H1 (cell line): ENCODE measurements at regions not wholly inside any gene's neighbourhood (a gene's known extent, or its start where the extent isn't known, plus 50 kb on each side); places are given as distances from the start of the nearest gene placed in this dataset.

Experiments used
- CTCF ChIA-PET: fragments of 300-600 bp; sonication (Branson Sonifier 250); formaldehyde crosslinking; loops from one replicate; lab custom pipeline; 2021; ENCODE audit not compliant: partially characterized antibody; lab: Charles Lee
- POLR2A ChIA-PET: fragments of 300-600 bp; sonication (Branson Sonifier 250); formaldehyde crosslinking; loops from one replicate; lab custom pipeline; 2021; ENCODE audit warnings: inconsistent platforms; ENCODE audit not compliant: partially characterized antibody; lab: Charles Lee
- DNase-seq, 2 experiments: peaks; one replicate each; pipeline versions ENCODE4 v3.0.0 to v3.0.0-alpha.2; 2010 to 2022; ENCODE audit warnings: low spot score in 2 of 2, low read depth in 1 of 2, mixed read lengths in 1 of 2
- FAIRE-seq: peaks from 2 replicates; lab custom pipeline; 2011; peaks lifted over from hg19 to GRCh38; lab: Jason Lieb, UNC
- H2AFZ ChIP-seq: 2 replicates; pipeline ENCODE4 v1.8.1; 2012; ENCODE audit warnings: low read length, inconsistent platforms
- H2AK5ac ChIP-seq: 2 replicates; pipeline ENCODE4 v1.6.1; 2013; ENCODE audit warnings: low read depth, low read length
- H2BK120ac ChIP-seq: replicated peaks from 2 replicates; pipeline ENCODE3; 2013; ENCODE audit warnings: low read depth, low read length, inconsistent platforms
- H2BK12ac ChIP-seq: 2 replicates; pipeline ENCODE4 v1.6.1; 2013; ENCODE audit warnings: low read depth, low read length
- H2BK15ac ChIP-seq: 2 replicates; pipeline ENCODE4 v1.6.1; 2013; ENCODE audit warnings: low read length
- H2BK20ac ChIP-seq: 2 replicates; pipeline ENCODE4 v1.6.1; 2013; ENCODE audit warnings: low read length
- H2BK5ac ChIP-seq: 2 replicates; pipeline ENCODE4 v1.6.1; 2013; ENCODE audit warnings: low read depth, low read length
- H3K14ac ChIP-seq: 2 replicates; pipeline ENCODE4 v1.6.1; 2013; ENCODE audit warnings: inconsistent platforms; ENCODE audit not compliant: insufficient read length
- H3K18ac ChIP-seq: 2 replicates; pipeline ENCODE4 v1.6.1; 2013; ENCODE audit warnings: low read length; ENCODE audit errors: extremely low read depth
- H3K23ac ChIP-seq: 2 replicates; pipeline ENCODE4 v1.6.1; 2013; ENCODE audit warnings: inconsistent platforms; ENCODE audit not compliant: insufficient read length
- H3K23me2 ChIP-seq: 2 replicates; pipeline ENCODE4 v1.6.1; 2013; ENCODE audit warnings: low read depth, low read length
- H3K27ac ChIP-seq: 2 replicates; pipeline ENCODE4 v1.6.1; 2011; ENCODE audit warnings: low read depth, low read length, inconsistent platforms
- H3K27me3 ChIP-seq, 4 experiments: replicated peaks in 1 of 4; 1 replicate in 1 of 4; 2 replicates in 3 of 4; pipeline versions ENCODE4 v1.6.1 to v1.8.1; 2011 to 2013; ENCODE audit warnings: low read length in 3 of 4, mild to moderate bottlenecking in 3 of 4, inconsistent platforms in 2 of 4, mixed read lengths in 2 of 4, moderate library complexity in 1 of 4; ENCODE audit not compliant: control insufficient read depth in 3 of 4, insufficient read depth in 3 of 4; ENCODE audit errors: extremely low read depth in 1 of 4
- H3K36me3 ChIP-seq, 4 experiments: 2 replicates each; pipeline versions ENCODE4 v1.6.1 to v1.8.1; 2011 to 2013; ENCODE audit warnings: mild to moderate bottlenecking in 4 of 4, low read length in 3 of 4, moderate library complexity in 2 of 4, control low read depth in 1 of 4, inconsistent platforms in 1 of 4; ENCODE audit not compliant: insufficient read depth in 4 of 4, control insufficient read depth in 2 of 4
- H3K4ac ChIP-seq: replicated peaks from 2 replicates; pipeline ENCODE3; 2013; ENCODE audit warnings: low read length, low read depth, mixed read lengths, inconsistent platforms; ENCODE audit not compliant: insufficient read length
- H3K4me1 ChIP-seq, 4 experiments: replicated peaks in 1 of 4; 1 replicate in 1 of 4; 2 replicates in 3 of 4; pipeline versions ENCODE4 v1.6.1 to v1.8.1; 2011 to 2013; ENCODE audit warnings: low read length in 3 of 4, inconsistent platforms in 2 of 4, mixed read lengths in 1 of 4; ENCODE audit not compliant: insufficient read depth in 4 of 4, control insufficient read depth in 3 of 4
- H3K4me2 ChIP-seq, 2 experiments: 2 replicates each; pipeline versions ENCODE4 v1.6.1 to v1.8.1; 2011 to 2013; ENCODE audit warnings: low read depth in 2 of 2, low read length in 2 of 2, control low read depth in 1 of 2, inconsistent platforms in 1 of 2, mild to moderate bottlenecking in 1 of 2; ENCODE audit not compliant: insufficient read depth in 1 of 2
- H3K4me3 ChIP-seq, 4 experiments: fragments of 200-600, 300-600 bp in 1 of 4; sonication (generic), shearing (Covaris generic), sonication (Bioruptor Twin) in 1 of 4; 2 replicates each; pipeline versions ENCODE4 v1.5.1 to v1.8.1; 2011 to 2016; ENCODE audit warnings: low read length in 4 of 4, low read depth in 3 of 4, control low read depth in 2 of 4, inconsistent platforms in 2 of 4, mild to moderate bottlenecking in 2 of 4, mixed read lengths in 1 of 4, moderate library complexity in 1 of 4; ENCODE audit not compliant: insufficient read depth in 2 of 4; ENCODE audit errors: extremely low read depth in 1 of 4
- H3K56ac ChIP-seq: replicated peaks from 2 replicates; pipeline ENCODE3; 2013; ENCODE audit warnings: low read depth, mild to moderate bottlenecking, mixed read lengths, low read length, inconsistent platforms; ENCODE audit not compliant: insufficient read length
- H3K79me1 ChIP-seq: 2 replicates; pipeline ENCODE4 v1.6.1; 2013; ENCODE audit warnings: low read depth, low read length, control low read depth
- H3K79me2 ChIP-seq, 2 experiments: 2 replicates each; pipeline versions ENCODE4 v1.6.1 to v1.8.1; 2012 to 2013; ENCODE audit warnings: low read length in 2 of 2, mild to moderate bottlenecking in 2 of 2, inconsistent platforms in 1 of 2; ENCODE audit not compliant: insufficient read depth in 2 of 2, control insufficient read depth in 1 of 2
- H3K9ac ChIP-seq, 4 experiments: replicated peaks in 1 of 4; 1 replicate in 1 of 4; 2 replicates in 3 of 4; pipeline versions ENCODE4 v1.6.1 to v1.8.1; 2011 to 2013; ENCODE audit warnings: low read depth in 3 of 4, low read length in 3 of 4, control low read depth in 2 of 4, mild to moderate bottlenecking in 2 of 4, moderate library complexity in 2 of 4, inconsistent platforms in 1 of 4; ENCODE audit errors: extremely low read depth in 1 of 4
- H3K9me3 ChIP-seq, 2 experiments: 2 replicates each; pipeline versions ENCODE4 v1.6.1 to v1.8.1; 2012 to 2013; ENCODE audit warnings: mild to moderate bottlenecking in 2 of 2, moderate library complexity in 2 of 2, control low read depth in 1 of 2, inconsistent platforms in 1 of 2, low read depth in 1 of 2, low read length in 1 of 2, mixed read lengths in 1 of 2; ENCODE audit not compliant: insufficient read depth in 2 of 2
- H4K20me1 ChIP-seq, 2 experiments: replicated peaks in 1 of 2; 2 replicates each; pipeline versions ENCODE3 to v1.8.1; 2011 to 2013; ENCODE audit warnings: inconsistent platforms in 2 of 2, low read length in 2 of 2, mild to moderate bottlenecking in 1 of 2; ENCODE audit not compliant: insufficient read depth in 2 of 2, control insufficient read depth in 1 of 2
- H4K5ac ChIP-seq: 2 replicates; pipeline ENCODE4 v1.6.1; 2013; ENCODE audit warnings: low read length, low read depth, mixed read lengths, inconsistent platforms; ENCODE audit not compliant: insufficient read length
- H4K8ac ChIP-seq: 2 replicates; pipeline ENCODE4 v1.8.0; 2013; ENCODE audit warnings: mild to moderate bottlenecking, moderate library complexity, low read length, inconsistent platforms; ENCODE audit not compliant: insufficient read depth; ENCODE audit errors: extremely low read depth
- H4K91ac ChIP-seq: replicated peaks from 2 replicates; pipeline ENCODE3; 2013; ENCODE audit warnings: low read length, mixed read lengths, inconsistent platforms; ENCODE audit not compliant: insufficient read length
- CEBPB ChIP-seq: IDR thresholded peaks from 2 replicates; pipeline ENCODE4 v1.6.1; 2012; ENCODE audit warnings: low read depth, low read length
- POLR2A ChIP-seq, 2 experiments: IDR thresholded peaks; 1 replicate in 1 of 2; 2 replicates in 1 of 2; pipeline ENCODE4 v1.6.1; 2011; ENCODE audit warnings: low read depth in 2 of 2, low read length in 2 of 2, mild to moderate bottlenecking in 2 of 2; ENCODE audit errors: control extremely low read depth in 1 of 2
- POLR2AphosphoS5 ChIP-seq: IDR thresholded peaks from 2 replicates; pipeline ENCODE4 v1.6.1; 2011; ENCODE audit warnings: low read depth, low read length
- RBBP5 ChIP-seq: IDR thresholded peaks from 2 replicates; pipeline ENCODE4 v1.7.1; 2012; ENCODE audit warnings: low read depth, mild to moderate bottlenecking, inconsistent platforms, low read length, moderate library complexity, borderline replicate concordance
- TAF1 ChIP-seq: IDR thresholded peaks from 2 replicates; pipeline ENCODE4 v1.6.1; 2011; ENCODE audit warnings: mild to moderate bottlenecking, low read depth, low read length
- WGBS, 2 experiments: shearing (Covaris generic) in 1 of 2; methylation state at CpG; one replicate each; pipeline versions ENCODE4 v1.1.6 to v1.1.7; 2013 to 2015; ENCODE audit warnings: low lambda C conversion rate in 2 of 2, mixed read lengths in 2 of 2, inconsistent platforms in 1 of 2, low coverage in 1 of 2, missing lambda C conversion rate in 1 of 2; ENCODE audit not compliant: insufficient replicate concordance in 2 of 2, insufficient coverage in 1 of 2, insufficient read length in 1 of 2; ENCODE audit errors: extremely low coverage in 1 of 2, missing lambda C conversion rate in 1 of 2; 5-methylcytosine and 5-hydroxymethylcytosine counted together

GRCh38 chr1:189524501-189524900 lies 953.2 kb downstream of the BRINP3 start:
- Histone ChIP-seq H3K27me3 (no peaks in the 10 kb centered on the region), H2AK5ac (no peak overlapping the region), H4K8ac (no peak overlapping the region), H2BK12ac (no peak overlapping the region), H2BK20ac (no peak overlapping the region), H4K20me1 (no peaks in the 10 kb centered on the region), H2BK15ac (no peak overlapping the region), H2BK120ac (no peak overlapping the region), H2BK5ac (no peak overlapping the region), H3K79me1 (no peaks in the 10 kb centered on the region), H2AFZ (no peak overlapping the region), H3K36me3 (no peaks in the 10 kb centered on the region), H3K23ac (no peak overlapping the region), H3K27ac (no peak overlapping the region), H4K91ac (no peak overlapping the region), H3K18ac (no peak overlapping the region), H3K79me2 (no peaks in the 10 kb centered on the region), H3K14ac (no peak overlapping the region), H3K9ac (no peak overlapping the region), H3K23me2 (no peaks in the 10 kb centered on the region), H3K4me1 (no peaks in the 10 kb centered on the region), H3K4ac (no peak overlapping the region), H3K9me3 (no peaks in the 10 kb centered on the region), H3K4me2 (no peak overlapping the region), H3K56ac (no peak overlapping the region)
- POLR2A ChIA-PET = no interaction called here
- CTCF ChIA-PET = no interaction called here
- WGBS, 2 experiments = 100% methylated on average over 1 of the region's 1 CpG; no CpG with 5 or more reads in 1 of the 2 experiments
- no peak for TF ChIP-seq RBBP5
- TF ChIP-seq CEBPB = no peak
- TF ChIP-seq POLR2AphosphoS5 = no peak
- no peak for TF ChIP-seq POLR2A (IDR thresholded peaks at IDR 0.05; ENCODE audit: control extremely low read depth in 1 of 2, low read depth in 2 of 2, low read length in 2 of 2)
- TF ChIP-seq TAF1 = no peak
- TF ChIP-seq, all 59 proteins: peak for 0
- DNase-seq (no peak), FAIRE-seq (no peak)
- Histone ChIP-seq H3K4me3 (no peak overlapping the region), H4K5ac (no peak overlapping the region)
